ENCODE measurements at regions not wholly inside any gene's neighbourhood (a gene's known extent, or its start where the extent isn't known, plus 50 kb on each side); places are given as distances from the start of the nearest gene placed in this dataset.
"Not testable (repeated sequence)": the region's sequence is repeated elsewhere in the genome, so short reads cannot be mapped to it uniquely, and the experiment has no call there.

GRCh38 chr7:69335331-69335730 lies 262.9 kb upstream of the AUTS2 start:
- DNase-seq (ENCODE audit: low spot score): no peak

DNA sequence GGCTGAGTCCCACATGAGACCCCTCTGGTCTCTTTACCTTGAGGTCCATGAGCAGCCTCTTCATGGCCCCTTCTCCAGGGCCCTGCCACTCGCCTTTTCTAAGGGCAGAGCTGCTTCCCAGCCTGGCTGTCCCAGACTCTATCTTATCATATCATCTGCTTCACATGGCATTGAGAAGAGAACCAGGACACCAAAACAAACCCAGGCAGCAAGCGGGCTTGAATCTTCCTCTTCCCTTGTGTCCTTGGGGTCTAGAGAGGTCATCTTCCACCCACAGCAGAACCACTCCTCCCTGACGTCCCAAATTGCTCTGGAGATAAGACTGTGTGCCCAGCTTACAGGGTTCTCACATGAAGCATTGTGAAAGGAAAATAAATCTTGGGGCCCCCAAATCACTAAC lies 261.3 kb upstream of the AUTS2 start:
- DNase-seq (ENCODE audit: low spot score): no peak

DNA sequence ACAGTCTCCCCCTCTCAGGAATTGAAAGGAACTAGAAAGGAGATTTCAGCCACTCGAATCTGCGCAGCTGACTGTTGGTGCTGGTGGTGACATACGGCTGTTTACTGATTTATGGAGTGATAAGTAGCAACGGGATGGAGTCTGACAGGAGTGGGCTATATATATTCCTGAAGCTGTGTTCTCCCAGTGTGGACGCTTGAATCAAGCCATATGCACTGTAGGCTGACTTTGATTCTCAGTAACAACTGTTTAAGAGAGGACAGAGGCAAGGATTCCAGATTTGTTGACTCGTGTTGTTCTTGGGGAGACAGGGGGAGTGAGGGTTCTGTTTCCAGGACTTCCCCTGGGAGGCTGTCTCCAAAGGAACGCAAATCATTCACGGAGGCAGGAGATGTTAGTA lies 260.1 kb upstream of the AUTS2 start:
- no peak for DNase-seq (ENCODE audit: low spot score)

DNA sequence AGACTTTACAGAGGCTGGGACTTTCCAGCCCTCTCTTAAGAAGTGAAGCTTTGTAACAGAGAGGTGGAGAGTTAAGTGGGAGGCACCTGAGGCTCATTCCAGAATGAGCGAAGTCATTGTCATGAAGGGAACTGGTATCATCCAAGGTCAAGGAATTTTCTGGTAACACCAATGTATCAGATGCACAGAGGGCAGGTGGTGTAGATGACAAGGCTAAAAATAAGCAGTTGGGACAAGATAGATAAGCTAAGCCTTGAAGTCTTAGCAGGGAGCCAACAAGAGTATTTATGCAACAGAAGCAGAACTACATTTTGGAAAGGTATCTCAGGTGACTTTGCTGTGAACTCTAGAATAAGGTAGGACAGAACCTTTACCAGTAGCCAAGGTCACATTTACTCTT lies 257.0 kb upstream of the AUTS2 start:
- DNase-seq (ENCODE audit: low spot score): no peak

DNA sequence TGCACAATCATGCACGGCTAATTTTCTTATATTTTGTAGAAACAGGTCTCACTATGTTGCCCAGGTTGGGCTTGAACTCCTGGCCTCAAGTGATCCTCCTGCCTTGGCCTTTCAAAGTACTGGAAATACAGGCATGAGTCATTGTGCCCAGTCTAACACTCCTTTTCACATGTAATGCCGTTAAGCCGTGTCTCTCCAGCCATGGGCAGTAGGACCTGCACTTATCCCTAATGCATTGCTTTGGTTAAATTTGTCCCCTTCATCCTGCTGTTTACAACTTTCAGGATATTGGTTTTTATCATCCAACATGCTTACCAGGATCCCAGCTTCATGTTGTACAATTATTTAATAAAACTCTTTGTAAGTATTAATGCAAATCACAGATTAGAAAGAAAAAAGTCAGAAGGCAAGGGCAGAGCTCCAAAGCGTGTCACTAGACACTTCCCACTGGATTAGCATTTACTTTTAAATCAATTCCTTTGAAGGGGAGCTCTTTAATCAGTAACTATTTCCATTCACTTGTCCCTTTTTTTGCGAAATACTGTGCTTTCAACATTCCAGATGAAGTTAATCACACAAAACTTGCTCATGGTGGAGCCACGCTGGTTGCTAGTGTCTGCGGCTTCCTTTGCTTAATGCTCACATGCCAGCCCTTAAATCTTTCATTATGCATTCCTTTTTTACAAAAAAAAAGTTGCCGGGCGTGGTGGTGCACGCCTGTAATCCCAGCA lies 256.0 kb upstream of the AUTS2 start:
- no peak for DNase-seq (ENCODE audit: low spot score)

DNA sequence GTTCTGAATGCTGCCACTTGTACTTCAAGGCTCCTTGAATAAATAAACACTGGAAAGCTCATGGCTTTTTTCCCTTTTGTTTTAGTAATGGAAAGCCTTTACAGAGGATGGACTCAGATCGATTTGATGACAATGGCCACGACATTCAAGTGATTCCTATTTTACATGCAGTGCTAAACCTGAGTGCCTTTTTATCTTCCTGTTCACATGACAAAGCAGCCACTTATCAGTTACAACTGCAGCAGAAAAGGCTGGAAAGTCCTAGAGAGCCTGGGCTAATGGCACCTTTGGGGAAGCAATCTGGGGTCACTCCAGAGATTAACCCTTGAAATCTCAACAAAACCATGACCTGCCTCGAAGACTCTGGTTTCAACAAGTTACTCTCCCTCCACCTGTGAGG lies 249.0 kb upstream of the AUTS2 start:
- no peak for DNase-seq (ENCODE audit: low spot score)

GRCh38 chr7:69358163-69358821 lies 240.0 kb upstream of the AUTS2 start:
- DNase-seq (ENCODE audit: low spot score): no peak

DNA sequence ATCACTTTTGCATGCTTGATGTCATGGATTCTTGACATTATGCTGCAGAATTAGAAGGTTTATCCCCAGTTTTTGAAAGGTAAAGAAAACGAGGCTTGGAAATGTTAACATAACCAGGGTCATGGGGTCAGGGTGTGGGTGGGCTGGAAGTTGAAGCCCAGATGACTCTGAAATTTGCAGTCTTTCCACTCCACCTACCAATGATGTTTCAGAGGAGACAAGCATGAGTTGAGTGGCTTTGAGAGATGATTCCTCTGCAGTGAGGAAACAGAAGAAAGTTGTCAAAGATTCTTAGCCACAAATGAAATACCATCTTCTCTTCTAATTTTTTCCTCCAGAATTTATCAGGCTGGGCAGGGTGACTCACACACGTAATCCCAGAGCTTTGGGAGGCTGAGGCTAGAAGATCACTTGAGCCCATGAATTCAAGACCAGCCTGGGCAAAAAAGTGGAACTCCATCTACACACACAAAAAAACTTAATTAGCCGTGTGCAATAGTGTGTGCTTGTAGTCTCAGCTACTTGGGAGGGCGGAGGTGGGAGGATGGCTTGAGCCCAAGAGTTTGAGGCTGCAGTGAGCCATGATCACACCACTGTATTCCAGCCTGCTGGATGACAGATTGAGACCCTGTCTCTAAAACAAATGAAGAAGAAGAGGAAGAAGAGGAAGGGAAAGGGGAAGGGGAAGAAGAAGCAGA lies 239.1 kb upstream of the AUTS2 start:
- no peak for DNase-seq (ENCODE audit: low spot score)

- no peak for DNase-seq (ENCODE audit: low spot score)
These were observed 237.4 kb upstream of the AUTS2 start for GRCh38 chr7:69360913-69361312.

DNA sequence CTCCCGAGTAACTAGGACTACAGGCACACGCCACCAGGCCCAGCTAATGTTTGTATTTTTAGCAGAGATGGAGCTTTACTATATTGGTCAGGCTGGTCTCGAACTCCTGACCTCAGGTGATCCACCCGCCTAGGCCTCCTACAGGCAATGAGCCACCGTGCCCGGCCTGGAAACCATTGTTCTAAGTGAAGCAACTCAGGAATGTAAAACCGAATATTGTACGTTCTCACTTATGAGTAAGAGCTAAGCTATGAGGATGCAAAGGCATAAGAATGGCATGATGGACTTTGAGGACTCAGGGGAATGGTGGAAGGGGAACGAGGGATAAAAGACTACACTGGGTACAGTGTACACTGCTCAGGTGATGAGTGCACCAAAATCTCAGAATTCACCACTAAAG lies 235.1 kb upstream of the AUTS2 start:
- DNase-seq (ENCODE audit: low spot score): no peak

- no peak for DNase-seq (ENCODE audit: low spot score)
These were observed 233.2 kb upstream of the AUTS2 start for GRCh38 chr7:69364813-69365643.

DNA sequence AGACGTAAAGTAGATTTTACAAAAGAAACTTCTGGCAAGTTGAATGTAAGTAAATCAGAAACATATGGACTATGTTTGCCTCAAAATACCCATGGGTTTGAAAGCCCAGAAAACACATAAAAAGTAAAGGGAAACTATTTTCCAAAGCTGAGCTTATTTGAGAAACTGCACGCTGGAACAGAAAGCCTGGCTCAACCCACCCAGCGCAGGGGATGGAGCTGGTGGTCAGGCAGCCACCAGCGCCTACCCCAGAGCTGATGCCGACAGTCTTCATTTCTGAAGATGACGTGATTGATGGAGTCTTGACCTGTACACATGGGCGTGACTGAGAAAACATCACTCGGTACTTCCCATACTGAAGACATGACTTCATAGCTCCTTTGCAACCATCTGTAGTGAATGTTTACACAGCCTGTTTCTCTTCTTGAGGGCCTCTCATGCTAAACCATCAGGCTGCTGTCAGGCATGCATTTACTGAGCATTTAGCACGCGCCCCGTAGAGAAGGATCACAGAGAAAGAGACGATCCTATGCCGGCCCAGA lies 232.6 kb upstream of the AUTS2 start:
- DNase-seq (ENCODE audit: low spot score): no peak

DNA sequence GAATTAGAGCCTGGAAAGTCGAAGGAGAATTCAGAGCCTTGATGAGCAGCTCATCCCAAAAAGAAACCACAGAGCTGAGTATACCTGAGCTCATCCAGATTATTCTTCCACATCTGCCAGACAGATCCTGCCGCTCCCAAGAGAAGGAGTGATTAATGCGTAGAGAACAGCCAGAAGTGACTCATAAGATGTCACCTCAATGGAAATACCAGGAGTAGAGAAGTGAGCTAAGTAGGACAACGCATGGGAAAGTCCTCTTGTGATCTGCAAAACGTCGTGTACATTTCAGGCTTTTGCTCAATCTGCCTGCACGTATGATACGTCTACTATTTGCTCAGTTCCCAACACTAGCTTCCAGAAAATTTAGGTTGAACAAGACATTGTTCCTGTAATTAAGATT lies 230.5 kb upstream of the AUTS2 start:
- no peak for DNase-seq (ENCODE audit: low spot score)

DNA sequence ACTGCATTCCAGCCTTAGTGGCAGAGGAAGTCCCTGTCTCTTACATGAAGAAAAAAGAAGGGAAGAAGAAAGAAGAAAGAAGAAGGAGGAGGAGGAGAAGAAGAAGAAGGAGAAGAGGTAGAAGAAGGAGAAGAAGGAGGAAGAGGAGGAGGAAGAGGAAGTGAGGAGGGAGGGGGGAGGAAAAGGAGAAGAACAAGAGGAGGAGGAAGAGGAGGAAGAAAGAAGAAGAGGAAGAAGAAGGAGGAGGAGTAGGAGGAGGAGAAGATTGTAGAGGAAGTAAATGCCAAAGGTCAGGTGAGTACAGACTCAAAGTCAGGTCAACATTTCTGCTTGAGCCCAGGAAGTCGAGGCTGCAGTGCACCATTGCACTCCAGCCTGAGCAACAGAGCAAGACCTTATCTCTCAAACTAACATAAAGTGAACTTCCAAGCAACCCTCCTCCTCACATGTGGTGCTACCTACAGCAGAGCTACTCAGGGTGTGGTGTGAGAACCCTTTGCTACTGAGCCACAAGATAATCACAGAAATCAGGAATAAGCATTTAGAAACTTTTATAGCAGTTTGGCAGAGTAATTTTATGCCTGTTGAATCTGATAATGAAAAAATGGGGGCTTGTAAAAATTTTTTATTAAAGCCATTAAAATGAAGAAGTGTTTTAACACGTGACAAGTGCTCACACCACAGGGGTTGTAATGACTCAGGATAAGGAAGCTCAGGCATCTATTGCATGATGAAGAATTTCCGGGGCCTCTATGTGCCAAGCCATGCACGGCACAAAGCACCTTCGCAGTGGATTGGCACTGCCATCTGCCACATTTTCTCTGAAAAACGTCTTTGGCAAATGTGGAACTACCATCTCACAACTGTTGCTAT lies 224.9 kb upstream of the AUTS2 start:
- DNase-seq (ENCODE audit: low spot score): no peak

GRCh38 chr7:69374044-69374425 lies 224.2 kb upstream of the AUTS2 start:
- no peak for DNase-seq (ENCODE audit: low spot score)

DNA sequence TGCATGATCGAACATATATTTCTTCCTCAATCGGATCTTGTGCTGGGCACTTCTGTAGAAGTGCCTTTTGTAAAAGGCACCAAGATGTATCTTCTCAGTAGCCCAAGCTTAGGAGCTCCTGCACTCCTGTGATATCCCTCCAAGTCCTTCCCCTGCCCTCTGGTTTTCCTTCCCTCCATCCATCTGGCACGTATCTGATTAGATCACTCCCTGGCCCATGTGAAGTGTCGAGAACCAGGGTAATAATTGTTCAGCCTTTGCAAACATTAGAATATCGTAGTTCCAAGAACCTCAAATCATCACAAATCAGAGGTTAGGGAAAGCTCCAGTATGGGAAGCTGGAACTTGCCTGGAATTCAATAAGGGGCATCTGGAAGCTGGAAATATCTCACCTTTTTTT lies 221.1 kb upstream of the AUTS2 start:
- no peak for DNase-seq (ENCODE audit: low spot score)

GRCh38 chr7:69388452-69389137 lies 209.7 kb upstream of the AUTS2 start:
- DNase-seq (ENCODE audit: low spot score): no peak

DNA sequence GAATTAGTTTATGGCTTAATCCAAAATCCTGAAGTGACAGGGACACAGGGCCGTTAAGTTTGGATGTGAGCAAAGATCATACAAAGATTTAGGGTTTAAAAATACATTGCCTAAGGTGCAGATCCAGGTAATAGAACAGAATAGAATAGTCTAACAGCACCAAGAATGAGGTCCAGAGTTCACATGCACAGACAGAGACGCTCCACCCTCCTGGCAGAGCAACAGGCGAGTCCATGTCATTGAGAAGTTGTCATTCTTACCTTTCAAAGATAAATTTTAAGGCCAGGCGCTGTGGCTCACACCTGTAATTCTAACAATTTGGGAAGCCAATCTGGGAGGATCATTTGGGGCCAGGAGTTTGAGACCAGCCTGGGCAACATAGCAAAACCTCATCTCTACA lies 209.1 kb upstream of the AUTS2 start:
- DNase-seq (ENCODE audit: low spot score): no peak

- DNase-seq (ENCODE audit: low spot score): not testable (repeated sequence)
These were observed 204.4 kb upstream of the AUTS2 start for GRCh38 chr7:69393912-69394311.

- DNase-seq (ENCODE audit: low spot score): no peak
These were observed 203.1 kb upstream of the AUTS2 start for GRCh38 chr7:69395061-69395714.

All from hematopoietic multipotent progenitor cell treated with erythropoietin and hydrocortisone succinate and interleukin-3 and kit ligand, for 15 days (in vitro differentiated cells).